ENCODE measurements at regions not wholly inside any gene's neighbourhood (a gene's known extent, or its start where the extent isn't known, plus 50 kb on each side); places are given as distances from the start of the nearest gene placed in this dataset.

DNA sequence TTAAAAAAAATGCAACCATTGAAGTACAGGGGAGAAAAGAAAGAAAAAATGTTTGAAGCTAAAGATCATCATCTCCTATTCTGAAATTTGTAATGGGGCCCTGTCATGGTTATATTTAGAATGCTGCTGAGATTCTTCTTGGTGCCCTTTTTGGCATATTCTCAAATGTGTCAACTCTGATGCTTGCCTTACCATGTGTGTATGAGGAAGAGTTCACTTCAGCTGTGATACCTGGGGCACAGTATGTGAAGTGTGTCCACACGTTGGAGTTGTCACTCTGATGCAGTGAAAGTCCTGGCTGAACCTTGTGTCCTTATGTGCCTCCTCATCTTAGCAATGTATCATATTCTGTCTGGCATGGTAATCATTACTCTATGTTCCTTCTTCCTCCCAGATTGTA is 377.9 kb downstream of the RAPGEF2 start (continued):
- TF ChIP-seq CHD7 (IDR thresholded peaks at IDR 0.05; ENCODE audit: insufficient replicate concordance, low read length) = no peak
- TF ChIP-seq SIX5 (IDR thresholded peaks at IDR 0.05; ENCODE audit: low read depth, low read length) = no peak
- no peak for TF ChIP-seq POU5F1 (IDR thresholded peaks at IDR 0.05; ENCODE audit: low read depth, low read length)
- TF ChIP-seq SP2 (IDR thresholded peaks at IDR 0.05; ENCODE audit: low read length) = no peak
- TF ChIP-seq CBX8 (IDR thresholded peaks at IDR 0.05; ENCODE audit: borderline replicate concordance, low read depth, low read length) = no peak
- TF ChIP-seq GABPA (IDR thresholded peaks at IDR 0.05; ENCODE audit: borderline replicate concordance, insufficient read depth, low read length) = no peak
- TF ChIP-seq HDAC2 (IDR thresholded peaks at IDR 0.05; ENCODE audit: borderline replicate concordance in 1 of 2, low read depth in 2 of 2, low read length in 2 of 2) = no peak
- TF ChIP-seq SP1 (IDR thresholded peaks at IDR 0.05; ENCODE audit: low read depth, low read length) = no peak
- no peak for TF ChIP-seq MAFK (IDR thresholded peaks at IDR 0.05; ENCODE audit: low read depth, low read length)
- TF ChIP-seq EGR1 (IDR thresholded peaks at IDR 0.05; ENCODE audit: borderline replicate concordance, low read depth, low read length) = no peak
- no peak for TF ChIP-seq ZNF274 (IDR thresholded peaks at IDR 0.05; ENCODE audit: borderline replicate concordance, extremely low read depth, low read length)
- no peak for TF ChIP-seq JUN (IDR thresholded peaks at IDR 0.05; ENCODE audit: low read depth, low read length)

All from H1 (cell line).